GM10266 (cell line): ENCODE measurements at regions not wholly inside any gene's neighbourhood (a gene's known extent, or its start where the extent isn't known, plus 50 kb on each side); places are given as distances from the start of the nearest gene placed in this dataset.

Experiments
- DNase-seq: peaks from one replicate; pipeline ENCODE4 v3.0.0; 2012; ENCODE audit errors: extremely low spot score
- TF ChIP-seq, protein P1 (sequence below): IDR thresholded peaks from 2 replicates; pipeline ENCODE4 v1.5.1; 2012; ENCODE audit warnings: mild to moderate bottlenecking, low read depth; ENCODE audit not compliant: control insufficient read depth, insufficient read depth; ENCODE audit errors: missing control alignments

DNA sequence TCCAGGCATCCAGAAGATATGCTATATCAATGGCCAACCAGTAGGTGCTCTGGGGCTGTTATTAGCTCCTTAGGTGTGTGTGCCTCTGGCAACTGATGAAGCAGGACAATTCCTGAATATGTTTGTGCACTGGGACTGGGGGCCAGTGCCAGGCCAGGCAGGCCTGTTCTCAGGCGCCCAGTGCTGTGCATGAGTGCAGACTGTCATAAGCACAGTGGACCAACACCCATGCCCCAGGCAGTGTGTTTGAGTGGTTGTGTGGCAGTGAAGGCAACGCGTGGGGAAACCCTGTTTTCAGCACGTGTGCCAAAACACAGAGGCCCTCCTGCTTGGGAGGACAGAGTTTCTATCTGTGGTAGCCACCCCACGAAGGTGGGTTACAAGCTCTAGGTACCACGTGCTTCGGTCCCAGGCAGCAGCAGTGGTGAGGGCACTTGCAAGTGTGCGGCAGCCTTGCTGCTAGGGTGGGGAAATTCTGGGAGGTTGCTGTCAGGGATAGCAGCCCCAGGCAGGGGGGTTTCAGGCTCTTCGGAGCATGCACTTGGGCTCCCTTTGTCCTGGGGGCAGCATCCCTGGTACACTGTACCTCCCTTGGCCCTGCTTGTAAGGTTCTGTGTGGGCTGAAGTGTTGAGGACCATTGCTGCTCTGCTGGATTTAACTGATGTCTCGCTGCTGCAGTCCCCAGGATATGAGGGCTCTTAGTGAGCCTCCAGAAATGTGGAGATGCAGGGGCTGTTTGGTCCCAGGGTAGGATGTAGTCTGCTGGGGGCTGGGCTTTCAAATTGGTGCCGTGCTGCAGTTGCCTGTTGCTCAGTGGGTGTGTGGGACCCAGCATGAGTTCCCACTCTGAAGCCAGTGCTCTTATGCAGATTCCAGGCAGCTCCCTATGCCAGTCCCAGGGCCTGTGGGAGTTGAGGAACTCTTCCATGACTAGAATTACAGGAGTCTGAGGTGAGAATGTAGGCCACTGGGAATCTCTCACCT is 280.9 kb downstream of the RPRM start:
- no peak for DNase-seq
- TF ChIP-seq, protein P1, sequence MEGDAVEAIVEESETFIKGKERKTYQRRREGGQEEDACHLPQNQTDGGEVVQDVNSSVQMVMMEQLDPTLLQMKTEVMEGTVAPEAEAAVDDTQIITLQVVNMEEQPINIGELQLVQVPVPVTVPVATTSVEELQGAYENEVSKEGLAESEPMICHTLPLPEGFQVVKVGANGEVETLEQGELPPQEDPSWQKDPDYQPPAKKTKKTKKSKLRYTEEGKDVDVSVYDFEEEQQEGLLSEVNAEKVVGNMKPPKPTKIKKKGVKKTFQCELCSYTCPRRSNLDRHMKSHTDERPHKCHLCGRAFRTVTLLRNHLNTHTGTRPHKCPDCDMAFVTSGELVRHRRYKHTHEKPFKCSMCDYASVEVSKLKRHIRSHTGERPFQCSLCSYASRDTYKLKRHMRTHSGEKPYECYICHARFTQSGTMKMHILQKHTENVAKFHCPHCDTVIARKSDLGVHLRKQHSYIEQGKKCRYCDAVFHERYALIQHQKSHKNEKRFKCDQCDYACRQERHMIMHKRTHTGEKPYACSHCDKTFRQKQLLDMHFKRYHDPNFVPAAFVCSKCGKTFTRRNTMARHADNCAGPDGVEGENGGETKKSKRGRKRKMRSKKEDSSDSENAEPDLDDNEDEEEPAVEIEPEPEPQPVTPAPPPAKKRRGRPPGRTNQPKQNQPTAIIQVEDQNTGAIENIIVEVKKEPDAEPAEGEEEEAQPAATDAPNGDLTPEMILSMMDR = no peak

DNA sequence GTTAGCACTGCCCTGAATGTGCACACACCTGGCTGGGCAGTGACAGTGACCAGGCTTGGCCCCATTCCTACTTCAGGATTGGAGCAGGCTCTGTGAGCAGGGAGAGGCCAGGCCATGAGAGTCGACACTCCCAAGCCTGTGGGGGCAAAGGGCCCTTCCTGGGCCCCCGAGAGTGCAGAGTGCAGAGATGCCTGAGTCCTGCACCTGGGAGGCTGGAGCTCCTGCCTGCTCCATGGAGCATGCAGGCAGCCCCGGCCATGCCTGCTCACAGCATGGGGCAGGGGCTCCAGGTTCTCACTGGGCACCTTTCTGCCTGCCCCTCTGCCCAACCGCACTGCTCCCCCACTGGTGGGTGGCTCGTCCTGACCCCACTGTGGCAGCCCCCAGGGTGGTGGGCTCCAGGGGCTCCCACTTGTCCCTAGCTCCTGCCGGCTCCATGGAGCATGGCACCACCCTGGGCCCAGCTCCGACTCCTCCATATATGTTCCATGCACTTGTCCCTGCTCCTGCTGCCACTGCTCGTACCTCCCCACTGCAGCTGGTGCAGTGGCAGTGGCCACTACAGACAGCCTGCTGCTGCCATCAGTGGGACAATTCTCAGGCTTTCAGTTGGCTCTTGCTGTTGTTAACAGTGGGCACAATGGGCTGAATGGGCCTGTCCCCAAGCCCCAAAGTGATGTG is 282.0 kb downstream of the RPRM start:
- DNase-seq = no peak
- TF ChIP-seq, protein P1 = no peak

DNA sequence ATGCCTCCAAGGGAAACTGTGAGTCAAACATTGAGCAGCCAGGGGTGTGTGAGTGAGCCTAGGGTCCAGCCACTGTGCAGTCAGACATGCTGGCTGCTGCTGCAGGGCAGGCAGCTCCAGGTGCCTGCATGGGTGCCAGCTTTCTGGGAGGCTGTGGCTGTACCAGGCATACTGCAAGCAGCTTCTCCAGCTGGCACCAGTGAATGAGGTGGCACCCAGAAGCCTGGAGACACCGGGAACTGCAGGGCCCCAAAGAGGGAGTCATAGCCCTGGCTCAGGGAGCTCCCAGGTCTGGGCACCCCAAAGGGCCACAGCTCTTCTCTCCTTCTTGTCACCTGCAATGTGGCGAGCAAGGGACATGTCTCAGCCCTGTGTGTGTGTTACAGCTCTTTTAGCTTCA is 283.2 kb downstream of the RPRM start:
- DNase-seq = no peak
- TF ChIP-seq, protein P1 = no peak

DNA sequence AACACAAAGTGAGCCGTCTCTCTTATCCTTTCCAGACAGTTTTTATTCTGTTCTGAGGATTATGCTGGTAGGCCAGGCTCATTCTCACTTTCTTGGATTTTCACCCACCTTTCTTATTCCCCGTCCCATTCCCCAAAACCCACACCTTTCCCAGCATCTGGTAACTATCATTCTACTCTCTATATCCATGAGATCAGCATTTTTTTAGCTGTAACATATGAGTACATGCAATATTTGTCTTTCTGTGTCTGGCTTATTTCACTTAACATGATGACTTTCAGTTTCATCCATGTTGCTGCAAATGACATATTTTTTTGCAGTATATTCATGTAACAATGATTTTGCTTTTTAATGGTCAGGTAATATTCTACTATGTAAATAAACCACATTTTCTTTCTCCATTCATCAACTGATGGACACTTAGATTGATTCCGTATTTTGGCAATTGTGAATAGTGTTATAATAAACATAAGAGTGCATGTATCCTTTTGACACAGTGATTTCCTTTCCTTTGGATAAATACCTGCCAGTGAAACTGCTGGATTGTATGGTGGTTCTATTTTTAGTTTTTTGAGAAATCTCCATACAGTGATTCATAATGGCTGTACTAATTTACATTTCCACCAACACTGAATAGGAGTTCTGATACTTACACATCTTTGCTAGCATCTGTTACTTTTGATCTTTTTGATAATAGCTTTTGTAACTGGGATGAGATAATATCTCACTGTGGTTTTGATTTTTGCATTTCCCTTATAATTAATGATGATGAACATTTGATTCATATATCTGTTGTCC is 289.3 kb downstream of the RPRM start:
- no peak for DNase-seq
- TF ChIP-seq, protein P1 = no peak

DNA sequence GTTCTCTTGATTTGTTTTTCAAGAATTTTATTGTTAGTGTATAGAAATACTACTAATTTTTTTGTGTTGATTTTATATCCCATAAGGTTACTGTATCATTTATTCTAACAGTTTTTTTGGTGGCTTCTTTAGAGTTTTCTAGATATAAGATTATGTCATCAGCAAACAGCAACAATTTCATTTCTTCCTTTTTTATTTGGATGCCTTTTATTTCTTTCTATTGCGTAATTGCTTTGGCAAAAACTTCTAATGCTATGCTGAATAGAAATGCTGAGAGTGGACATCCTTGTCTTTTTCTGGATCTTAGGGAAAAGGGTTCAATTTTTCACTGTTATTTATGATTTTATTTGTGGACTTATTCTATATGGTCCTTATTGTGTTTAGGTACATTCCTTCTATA is 298.8 kb downstream of the RPRM start:
- TF ChIP-seq, protein P1 = no peak

DNA sequence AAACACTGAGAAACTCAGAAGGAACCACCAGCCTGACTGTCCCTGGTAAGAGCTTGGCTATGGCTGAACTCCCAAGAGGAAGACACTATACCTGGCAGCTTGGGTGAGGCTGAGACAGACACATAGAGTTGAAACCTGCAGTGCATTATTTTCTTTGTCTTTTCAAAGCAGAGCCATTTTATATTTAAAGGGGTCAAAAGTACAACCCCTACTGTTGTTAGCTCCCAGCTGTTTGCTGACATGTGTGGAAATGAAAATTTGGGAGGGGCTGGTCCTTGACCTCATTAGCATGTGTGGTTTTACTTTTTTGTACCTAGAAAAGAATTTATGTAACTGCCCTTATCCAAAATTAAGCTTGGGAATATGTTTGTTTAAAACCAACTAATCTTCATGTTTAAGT is 309.0 kb downstream of the RPRM start:
- DNase-seq = no peak
- TF ChIP-seq, protein P1 = no peak

More for the DNA sequence above, 298.8 kb downstream of the RPRM start:
- no peak for DNase-seq
